ENCODE measurements at regions not wholly inside any gene's neighbourhood (a gene's known extent, or its start where the extent isn't known, plus 50 kb on each side); places are given as distances from the start of the nearest gene placed in this dataset.

DNA sequence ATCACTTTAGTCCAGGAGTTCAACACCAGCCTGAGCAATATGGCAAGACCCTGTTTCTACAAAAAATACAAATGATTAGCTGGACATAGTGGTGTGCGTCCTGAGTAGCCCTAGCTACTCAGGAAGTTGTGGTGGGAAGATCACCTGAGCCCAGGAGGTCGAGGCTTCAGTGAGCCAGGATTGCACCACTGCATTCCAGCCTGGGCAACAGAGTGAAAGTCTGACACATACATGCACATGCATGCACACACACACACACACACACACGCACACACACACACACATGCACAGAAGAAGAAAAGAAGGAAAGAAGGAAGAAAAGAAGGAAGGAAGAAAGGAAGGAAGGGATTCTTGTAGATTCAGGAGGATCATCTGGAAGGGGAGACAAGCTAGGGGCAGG, 104.4 kb upstream of the USP25 start:
- TF ChIP-seq, protein P1, sequence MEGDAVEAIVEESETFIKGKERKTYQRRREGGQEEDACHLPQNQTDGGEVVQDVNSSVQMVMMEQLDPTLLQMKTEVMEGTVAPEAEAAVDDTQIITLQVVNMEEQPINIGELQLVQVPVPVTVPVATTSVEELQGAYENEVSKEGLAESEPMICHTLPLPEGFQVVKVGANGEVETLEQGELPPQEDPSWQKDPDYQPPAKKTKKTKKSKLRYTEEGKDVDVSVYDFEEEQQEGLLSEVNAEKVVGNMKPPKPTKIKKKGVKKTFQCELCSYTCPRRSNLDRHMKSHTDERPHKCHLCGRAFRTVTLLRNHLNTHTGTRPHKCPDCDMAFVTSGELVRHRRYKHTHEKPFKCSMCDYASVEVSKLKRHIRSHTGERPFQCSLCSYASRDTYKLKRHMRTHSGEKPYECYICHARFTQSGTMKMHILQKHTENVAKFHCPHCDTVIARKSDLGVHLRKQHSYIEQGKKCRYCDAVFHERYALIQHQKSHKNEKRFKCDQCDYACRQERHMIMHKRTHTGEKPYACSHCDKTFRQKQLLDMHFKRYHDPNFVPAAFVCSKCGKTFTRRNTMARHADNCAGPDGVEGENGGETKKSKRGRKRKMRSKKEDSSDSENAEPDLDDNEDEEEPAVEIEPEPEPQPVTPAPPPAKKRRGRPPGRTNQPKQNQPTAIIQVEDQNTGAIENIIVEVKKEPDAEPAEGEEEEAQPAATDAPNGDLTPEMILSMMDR (IDR thresholded peaks at IDR 0.05) = no peak
- no peak for TF ChIP-seq POLR2A (IDR thresholded peaks at IDR 0.05)
- TF ChIP-seq POLR2AphosphoS5 (IDR thresholded peaks at IDR 0.05) = no peak
